GM18508 (cell line): ENCODE measurements at regions not wholly inside any gene's neighbourhood (a gene's known extent, or its start where the extent isn't known, plus 50 kb on each side); places are given as distances from the start of the nearest gene placed in this dataset.

Experiments used
- ATAC-seq: cut with Tn5 transposase; IDR thresholded peaks from one replicate; pipeline ENCODE4 v1.9.1; 2021; ENCODE audit warnings: moderate number of reproducible peaks; ENCODE audit not compliant: insufficient read depth, unreplicated experiment

DNA sequence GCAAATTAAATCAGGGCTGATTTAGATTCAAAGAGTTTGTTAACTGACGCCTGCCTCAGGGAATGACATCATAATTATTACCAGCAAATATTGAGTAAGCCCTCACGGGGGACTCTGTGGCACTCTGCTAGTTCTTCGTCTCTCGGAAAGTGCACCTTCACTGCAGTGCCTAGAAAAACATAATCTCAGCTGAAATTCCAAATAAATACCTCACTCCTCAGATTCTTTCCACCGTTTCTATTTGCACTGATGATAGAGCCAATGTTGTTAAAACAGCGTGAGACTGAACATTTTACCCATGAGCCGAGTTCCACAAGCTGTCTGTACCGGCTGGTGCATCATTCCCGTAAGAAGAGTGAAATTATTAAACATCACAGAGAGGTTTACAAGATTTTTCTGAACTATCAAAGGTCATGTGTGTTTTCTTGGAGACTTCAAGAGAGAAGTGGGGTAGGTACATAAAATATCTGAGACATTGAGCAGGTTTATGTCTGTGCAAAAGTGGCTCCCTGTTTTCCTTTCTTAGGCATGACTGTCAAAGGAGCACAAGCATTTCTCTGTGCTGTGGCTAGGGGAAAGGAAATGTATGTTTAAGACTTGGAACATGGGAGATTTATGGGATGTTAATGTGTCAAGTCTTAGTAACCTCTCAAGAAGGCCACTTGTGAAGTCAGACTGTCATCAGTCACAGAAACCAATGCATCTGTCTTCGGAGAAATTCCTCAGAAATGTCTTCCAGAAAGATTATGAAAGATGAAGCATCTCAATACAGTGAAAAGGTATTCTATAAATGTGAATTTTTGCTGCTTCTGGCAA is 119.6 kb downstream of the CBLL2 start:
- ATAC-seq, result no peak

DNA sequence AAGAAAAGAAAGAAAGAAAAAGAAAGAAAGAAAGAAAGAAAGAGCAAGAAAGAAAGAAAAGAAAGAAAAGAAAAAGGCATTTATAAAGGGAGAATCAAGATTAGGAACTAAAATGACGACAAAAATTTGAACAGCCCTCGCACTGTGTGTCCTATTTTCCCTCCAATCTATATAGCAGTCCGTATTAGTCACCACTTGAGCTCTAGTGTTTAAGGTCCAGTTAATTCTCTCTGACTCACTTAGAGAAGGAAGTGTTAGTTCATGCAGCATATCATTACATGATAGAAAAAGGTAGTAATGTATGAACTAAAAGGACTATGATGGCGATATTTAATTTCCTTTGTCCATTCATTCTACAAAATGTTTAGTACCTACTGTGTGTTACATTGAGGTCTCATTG is 122.7 kb downstream of the CBLL2 start:
- ATAC-seq, result no peak

DNA sequence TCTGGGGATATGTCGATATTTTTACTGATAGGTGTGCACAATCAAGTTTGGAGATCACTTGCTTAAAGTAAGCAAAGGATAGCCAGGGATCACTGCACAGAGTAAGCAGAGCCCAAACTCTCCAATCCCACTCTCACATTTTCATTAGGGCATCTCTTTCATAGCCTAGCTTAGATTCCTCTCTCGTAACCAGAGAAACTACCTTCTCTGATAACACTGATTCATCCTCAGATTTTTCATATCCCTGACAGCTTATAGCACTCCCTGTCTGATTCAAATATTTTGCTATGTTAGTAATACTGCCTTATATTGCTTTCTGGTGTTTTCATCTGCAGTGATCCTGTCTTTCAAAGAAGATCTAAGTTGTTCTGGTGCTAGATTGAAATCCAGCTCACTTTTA is 123.7 kb downstream of the CBLL2 start:
- ATAC-seq, result no peak

DNA sequence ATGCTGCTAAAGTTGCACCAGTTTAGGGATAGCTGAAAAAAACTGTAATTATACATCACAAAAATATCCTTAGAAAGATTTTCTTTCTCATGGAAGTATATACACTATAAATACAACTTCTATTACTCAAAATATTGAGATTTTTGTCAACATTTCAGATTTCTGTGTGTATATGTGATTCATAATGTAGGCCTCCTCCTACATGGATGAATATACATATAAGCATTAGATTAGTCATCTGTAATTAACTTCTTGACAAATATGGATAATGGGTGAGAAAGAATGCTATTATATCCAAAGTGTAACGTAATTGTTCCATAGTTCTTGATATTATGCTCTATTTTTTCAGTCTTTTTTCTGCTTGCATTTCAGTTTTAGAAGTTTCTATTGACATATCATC is 124.9 kb downstream of the CBLL2 start:
- no peak for ATAC-seq

DNA sequence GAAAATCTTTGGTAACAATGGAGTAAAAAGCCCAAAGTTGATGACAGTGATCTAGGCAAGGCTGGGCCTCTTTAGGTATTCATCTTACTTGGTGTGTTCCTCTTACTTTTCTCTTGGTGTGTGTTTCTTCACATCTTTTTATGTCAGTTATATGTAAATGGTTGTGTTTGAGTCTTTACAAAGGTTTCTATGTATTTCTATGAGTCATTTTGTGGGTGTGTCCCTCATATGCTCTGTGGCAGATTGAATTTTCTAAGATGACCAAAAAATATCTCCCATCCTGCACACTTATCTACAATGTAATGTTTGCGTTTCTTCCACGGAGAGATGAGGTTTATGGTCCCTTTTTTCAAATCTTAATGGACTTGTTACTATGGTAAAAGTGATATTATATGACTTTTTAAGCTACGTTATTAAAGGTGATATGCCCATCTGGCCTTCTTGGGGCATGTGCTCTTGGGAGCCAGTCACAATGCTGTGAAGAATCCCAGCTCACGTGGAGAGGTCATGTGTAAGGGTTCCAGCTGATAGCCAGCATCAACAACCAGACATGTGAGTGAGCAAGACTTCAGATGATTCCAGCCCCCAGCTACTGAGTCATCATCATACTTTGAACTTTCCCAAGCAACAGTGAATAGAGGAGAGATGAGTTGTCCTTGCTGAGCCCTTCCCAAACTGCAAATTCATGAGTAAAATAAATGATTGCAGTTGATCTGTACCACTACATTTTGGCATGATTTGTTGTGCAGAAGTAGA is 126.9 kb downstream of the CBLL2 start:
- ATAC-seq, result no peak

DNA sequence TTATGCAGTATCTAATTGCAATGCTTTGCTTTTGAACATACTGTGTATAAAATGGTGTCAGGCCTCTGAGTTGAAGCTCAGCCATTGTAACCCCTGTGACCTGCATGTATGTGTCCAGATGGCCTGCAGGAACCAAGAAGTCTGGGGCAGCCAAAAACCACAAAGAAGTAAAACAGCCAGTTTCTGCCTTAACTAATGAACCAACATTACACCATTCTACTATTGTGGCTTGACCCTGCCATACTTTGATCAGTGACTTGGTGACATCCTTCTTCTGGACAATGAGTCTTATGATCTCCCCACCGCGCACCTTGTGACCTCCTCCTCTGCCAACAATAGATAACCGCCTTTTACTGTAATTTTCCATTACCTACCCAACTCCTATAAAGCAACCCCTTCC is 131.6 kb downstream of the CBLL2 start:
- ATAC-seq, result no peak

DNA sequence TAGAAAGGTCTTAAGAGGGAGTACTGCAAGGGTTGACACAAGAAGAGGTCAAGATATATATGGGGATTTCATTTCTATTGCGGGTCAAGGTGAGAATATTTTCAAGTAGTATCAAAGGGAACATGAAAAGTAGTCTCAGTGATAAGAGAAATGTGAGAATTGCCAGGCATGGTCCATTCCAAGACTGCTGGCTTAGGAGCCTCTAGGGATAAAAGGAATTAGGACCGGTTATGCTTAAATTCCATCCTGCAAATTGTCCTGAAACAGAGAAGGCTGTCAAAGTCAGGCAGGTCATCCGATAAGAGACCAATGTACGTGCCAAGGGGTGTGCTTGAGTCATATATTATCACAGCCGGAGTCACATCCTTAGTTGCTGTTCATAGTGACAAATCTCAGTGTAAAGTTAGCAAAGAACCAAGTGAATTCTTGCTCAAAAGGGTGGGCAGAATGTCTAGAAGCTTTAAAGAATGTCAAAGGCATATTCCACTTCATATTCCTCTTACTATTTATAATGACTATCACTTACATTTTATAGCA is 133.6 kb downstream of the CBLL2 start:
- no peak for ATAC-seq

DNA sequence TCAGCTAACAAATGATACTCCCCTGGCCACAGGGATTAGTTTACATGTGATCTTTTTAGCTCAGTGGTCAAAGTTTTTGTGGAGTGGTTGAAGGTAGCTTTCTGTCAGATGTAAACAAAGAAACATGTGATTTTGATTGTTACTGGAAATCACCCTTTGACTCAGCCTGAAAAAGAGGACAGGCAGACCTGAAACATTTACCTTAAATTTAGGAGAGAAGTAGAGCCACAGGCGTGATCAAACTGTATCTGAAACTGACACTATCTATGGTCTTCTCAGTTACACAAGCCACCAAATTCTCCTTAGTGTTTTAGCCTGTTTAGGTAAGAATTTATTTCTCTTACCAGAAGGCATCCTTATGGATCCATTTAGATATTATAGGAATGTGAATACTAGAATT is 136.7 kb downstream of the CBLL2 start:
- ATAC-seq, result no peak

DNA sequence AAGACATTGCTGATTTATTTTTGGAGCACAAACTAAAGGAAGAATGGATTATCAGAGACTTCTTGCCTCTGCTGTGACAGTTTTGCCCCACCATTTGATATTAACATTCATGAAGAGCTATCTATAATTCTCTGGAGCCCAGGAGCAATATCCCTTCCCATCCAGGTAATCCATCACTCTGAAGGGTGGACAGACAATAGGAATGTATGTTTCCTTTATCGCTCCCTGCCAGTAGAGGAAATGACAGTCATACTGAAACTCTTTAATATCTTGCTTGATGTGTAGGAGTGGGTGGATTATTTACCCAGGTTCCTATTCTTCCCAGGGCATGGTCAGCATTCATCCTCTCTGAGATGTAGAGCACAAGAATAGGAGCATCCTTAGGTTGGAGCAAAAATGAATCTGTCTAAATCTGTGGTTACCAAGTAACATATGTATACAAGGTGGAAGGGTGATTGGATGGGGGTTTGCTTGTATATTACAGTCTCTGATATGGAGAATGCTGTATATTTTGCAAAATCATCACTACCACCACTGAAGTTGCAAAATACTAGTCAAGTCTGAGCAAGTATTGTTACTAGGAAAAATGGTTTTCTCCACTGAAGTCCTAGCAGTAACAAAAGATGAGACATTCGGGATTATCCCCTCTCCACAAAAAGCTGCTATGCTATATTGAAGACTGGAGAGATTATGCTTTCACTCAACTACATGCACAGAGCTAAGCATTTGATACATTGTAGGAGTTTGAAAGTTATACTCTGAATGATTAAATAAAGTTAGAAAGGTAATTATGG is 151.6 kb downstream of the CBLL2 start:
- ATAC-seq, result no peak

DNA sequence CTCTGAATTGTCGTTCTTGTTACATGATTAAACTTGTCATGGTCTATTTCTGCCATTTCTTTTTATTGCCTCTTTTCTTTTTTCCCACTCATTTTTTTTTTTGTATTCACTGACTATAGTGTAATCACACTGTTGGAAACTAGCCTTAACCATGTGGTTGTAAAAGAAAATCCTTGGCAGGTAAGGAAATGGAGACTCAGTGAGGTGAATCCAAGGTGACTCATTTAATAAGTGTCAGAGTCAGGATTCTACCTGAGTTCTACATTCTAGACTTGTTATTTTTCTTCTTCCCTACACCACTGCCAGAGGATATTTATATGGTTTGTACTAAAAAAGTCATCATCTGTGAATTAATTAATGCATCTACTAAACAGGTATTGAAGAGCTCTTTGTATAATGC is 152.2 kb downstream of the CBLL2 start:
- ATAC-seq, result no peak

DNA sequence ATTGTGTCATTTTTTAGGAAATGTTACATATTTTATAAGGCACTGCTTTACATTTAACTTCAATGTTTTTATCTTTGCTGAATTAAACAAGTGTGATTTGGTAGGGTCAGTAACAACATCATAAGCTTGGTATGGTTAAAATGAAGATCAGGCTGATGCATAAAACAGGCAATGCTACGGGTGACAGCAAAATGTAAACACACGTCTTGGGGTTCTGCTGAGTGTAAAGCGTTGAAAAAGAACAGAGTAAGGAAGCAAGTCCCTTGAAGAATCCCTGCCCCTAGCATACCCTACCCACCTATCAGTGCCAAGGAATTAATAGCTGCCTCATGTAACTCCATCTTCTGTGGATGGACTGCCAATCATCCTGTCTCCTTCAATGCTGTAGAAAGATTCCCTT is 157.0 kb downstream of the CBLL2 start:
- ATAC-seq, result no peak

DNA sequence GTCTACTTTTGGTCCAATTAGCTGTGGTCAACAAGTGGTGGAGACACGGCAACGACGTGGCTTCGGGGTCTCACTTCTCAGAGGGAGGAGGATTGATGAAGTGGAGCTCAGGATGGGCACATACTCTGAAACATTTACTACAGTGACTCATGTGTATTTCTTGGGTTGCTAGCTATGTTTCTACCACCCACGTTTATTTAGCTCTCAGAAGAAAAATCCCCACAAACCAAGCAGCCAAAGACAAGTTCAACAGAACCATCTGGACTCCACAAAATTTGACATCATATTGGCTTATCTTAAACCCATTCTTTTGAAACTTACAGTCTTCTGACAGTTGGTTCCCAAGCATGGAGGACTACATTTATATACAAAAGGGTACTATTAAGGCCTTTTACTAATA is 158.0 kb downstream of the CBLL2 start:
- ATAC-seq, result no peak

DNA sequence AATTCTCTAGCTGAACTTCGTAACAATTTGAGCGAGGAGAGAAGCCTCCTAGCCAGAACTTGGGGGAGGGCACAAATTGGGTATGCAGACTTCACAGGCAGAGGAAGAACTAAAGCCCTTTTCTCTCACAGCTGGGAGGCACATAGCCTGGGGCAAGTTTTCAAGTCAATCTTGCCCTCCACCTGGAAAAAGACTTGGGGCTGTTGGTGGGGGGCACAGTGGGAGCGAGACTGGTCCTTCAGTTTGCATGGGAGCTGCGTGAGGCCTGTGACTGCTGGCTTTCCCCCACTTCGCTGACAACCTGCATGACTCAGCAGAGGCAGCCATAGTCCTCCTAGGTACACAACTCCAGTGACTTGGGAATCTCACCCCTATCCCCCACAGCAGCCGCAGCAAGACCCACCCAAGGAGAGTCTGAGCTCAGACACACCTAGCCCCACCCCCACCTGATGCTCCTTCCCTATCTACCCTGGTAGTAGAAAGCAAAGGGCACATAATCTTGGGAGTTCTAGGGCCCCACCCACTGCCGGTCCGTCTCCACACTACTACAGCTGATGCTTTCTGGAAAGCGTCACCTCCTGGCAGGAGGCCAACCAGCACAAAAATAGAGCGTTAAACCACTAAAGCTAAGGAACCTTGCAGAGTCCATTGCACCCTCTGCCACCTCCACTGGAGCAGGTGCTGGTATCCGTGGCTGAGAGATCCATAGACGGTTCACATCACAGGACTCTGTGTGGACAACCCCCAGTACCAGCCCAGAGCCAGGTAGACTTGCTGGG is 160.8 kb downstream of the CBLL2 start:
- no peak for ATAC-seq

DNA sequence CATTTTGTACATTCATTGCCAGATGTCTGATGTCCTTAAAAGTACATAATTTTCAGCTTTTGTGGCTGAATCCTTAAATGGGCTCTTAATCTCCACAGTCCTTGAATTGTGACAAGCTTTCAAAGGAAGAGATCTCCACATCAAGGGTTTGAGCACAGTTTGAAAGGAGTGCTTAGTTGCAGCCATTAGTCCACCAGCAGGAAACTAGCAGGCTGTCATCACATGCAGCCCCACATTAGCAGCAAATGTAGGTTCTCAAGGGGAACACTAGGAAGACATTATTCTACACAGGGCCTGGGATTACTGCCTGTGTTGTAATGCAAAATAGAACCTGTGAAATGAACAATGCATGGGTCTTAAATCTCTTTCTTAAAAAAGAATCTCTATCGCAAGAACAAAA is 173.2 kb downstream of the CBLL2 start:
- ATAC-seq, result no peak

DNA sequence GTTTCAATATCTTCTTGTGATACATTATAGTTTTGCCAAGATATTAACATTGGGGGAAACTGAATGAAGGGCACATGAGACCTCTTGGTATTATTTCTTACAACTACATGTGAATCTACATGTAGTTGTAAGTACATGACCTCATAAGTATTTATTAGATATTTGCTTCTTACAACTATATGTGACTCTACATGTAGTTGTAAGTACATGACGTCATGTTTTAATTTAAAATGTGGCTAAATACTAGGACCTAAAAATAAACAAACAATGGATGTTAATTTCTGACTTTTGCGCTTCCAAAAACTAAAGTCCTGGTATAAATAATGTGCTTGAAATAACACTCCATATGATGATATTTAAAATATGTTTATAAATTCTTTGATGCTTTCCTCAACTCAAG is 190.2 kb downstream of the CBLL2 start:
- no peak for ATAC-seq

DNA sequence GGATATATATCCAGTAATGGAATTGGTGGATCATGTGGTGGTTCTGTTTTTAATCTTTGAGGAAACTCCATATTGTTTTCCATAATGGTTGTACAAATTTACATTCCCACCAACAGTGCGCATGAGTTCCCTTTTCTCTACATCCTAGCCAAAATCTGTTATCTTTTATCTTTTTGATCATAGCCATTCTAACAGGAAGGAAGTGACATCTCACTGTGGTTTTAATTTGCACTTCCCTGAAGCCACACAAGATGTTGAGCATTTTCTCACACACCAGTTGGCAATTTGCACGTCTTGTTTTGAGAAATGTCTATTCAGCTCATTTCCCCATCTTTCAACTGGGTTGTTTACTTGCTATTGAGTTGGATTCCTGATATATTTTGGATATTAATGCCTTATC is 194.9 kb downstream of the CBLL2 start:
- ATAC-seq, result no peak

DNA sequence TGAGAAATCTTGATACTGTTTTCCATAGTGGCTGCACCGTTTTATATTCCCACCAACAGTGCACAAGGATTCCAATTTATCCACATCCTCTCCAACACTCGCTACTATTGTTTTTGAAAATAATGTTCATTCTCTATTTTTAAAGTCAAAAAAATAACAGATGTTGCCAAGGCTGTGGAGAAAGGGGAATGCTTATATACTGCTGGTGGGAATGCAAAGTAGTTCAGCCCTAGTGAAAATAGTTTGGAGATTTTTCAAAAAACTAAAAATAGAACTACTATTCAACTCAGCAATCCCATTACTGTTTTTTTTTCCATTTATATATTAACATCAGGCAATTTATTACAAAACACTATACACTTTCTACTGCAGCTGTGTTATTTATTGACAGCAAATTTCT is 208.7 kb downstream of the CBLL2 start:
- ATAC-seq, result no peak

DNA sequence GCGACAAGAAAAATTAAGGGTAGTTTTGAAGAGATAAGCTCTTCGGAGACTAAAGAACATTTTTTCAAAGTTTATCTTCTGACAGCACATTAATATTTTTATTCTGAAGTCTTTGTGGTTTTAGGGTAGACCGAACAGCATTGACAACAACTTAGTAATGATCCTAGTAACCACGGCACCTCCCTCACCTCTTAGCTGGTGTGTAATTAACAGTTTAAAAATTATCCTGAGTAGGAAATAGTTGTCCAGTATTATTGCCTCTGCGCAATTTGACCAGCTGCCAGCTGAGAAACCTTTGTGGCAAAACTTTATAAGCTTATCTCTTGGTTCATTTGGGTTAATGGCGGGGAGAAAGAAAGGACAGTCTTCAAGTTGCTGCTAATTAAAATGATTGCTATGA is 213.6 kb downstream of the CBLL2 start:
- ATAC-seq, result no peak

DNA sequence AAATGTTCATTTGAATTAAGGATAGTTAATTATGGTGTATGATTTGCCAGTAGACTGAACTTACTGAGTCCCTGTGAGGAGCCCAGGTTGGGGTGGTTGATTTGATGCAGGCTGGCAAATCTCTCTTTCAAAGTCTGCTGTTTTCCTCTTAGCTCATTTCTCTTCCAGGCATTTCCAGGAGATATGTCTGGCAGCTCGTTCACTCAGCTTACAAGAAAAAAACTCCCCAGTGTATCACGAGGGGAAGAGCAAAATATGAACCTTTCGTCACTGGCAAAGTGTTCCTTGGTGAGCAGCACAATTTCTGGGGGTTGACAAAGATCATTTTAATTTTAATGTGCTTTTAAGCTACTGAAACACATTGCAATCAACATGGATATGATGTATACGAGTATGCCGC is 244.2 kb downstream of the CBLL2 start:
- no peak for ATAC-seq
